ENCODE measurements at regions not wholly inside any gene's neighbourhood (a gene's known extent, or its start where the extent isn't known, plus 50 kb on each side); places are given as distances from the start of the nearest gene placed in this dataset.
"Not testable (repeated sequence)": the region's sequence is repeated elsewhere in the genome, so short reads cannot be mapped to it uniquely, and the experiment has no call there.

GRCh38 chr12:66733321-66733720, 54.4 kb upstream of the GRIP1 start:
- DNase-seq = no peak

GRCh38 chr12:66733839-66734238, 55.0 kb upstream of the GRIP1 start:
- no peak for DNase-seq

GRCh38 chr12:66735275-66735674, 56.4 kb upstream of the GRIP1 start:
- no peak for DNase-seq

DNA sequence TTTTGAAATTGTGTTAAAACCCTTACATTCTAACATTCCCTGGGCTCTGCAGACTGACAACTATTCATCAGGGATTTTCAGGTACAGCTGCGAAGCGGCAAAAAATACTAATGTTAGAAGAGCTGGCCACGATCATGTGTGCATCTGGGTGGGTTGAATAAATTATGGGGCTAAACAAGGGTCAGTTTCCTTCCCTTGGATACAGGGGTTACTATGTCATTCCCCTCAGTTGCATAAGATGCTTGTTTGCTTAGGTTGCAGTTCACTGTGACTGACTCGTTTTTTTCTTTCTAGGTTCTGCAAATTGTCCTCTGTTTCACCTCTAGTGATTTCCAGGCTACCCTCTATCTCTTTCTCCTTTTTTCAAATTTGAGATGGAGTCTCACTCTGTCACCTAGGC, 58.1 kb upstream of the GRIP1 start:
- DNase-seq = no peak

DNA sequence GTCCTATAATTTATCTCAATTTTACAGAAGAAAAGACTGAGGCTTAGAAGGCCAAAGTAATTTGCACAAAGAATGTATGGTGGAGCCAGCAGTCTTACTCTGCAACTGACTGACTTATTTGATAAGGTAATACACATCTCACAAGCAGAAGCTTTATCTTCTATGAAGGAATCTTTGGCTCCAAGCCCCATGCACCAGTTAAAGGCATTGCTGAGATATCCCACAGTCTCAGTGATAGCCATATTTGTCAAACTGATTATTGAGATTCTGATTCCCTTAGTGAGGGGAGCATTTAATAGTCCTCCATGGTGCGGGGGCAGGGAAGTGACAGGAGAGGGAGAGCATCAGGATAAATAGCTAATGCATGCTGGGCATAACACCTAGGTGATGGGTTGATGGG, 60.4 kb upstream of the GRIP1 start:
- no peak for DNase-seq

DNA sequence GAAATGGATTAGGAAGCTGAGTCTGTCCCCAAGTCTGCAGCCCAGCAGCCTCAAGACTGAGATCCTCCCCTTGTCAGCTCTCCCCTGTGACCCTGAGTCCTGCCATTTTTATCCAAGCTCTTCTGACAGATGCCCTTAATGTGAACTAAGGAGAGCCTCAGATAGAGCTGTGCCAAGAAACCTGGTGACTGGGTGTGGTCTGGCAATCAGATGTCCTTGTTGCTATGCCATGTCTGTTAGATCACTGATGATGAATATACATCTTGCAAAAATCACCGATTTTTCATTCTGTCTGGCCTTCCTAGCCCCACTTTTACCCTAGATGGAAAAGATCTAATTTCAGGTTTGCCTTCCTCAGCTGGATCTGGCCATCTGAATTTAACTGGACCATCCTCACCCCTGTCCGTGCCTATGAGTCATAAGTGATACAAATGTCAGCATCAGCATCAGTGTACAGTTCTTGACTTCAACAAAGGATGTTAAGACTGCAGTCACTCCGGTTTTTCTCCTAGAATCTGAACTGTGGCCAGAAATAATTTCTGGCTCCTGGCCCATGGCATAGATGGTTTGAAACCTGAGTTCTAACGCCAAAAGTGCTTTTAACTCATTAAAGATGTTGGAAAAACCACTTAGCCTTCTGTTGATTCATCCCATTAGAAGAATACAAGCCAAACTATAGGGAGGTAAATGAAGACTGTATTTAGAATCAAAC, 61.2 kb upstream of the GRIP1 start:
- no peak for DNase-seq

GRCh38 chr12:66740732-66741131, 61.9 kb upstream of the GRIP1 start:
- DNase-seq = no peak

- no peak for DNase-seq
These were observed 63.0 kb upstream of the GRIP1 start for GRCh38 chr12:66741919-66742318.

- DNase-seq = no peak
These were observed 63.9 kb upstream of the GRIP1 start for GRCh38 chr12:66742508-66743367.

- DNase-seq = no peak
These were observed 65.6 kb upstream of the GRIP1 start for GRCh38 chr12:66744461-66744860.

GRCh38 chr12:66744956-66745383, 66.1 kb upstream of the GRIP1 start:
- no peak for DNase-seq

- DNase-seq = no peak
These were observed 67.8 kb upstream of the GRIP1 start for GRCh38 chr12:66746489-66747201.

DNA sequence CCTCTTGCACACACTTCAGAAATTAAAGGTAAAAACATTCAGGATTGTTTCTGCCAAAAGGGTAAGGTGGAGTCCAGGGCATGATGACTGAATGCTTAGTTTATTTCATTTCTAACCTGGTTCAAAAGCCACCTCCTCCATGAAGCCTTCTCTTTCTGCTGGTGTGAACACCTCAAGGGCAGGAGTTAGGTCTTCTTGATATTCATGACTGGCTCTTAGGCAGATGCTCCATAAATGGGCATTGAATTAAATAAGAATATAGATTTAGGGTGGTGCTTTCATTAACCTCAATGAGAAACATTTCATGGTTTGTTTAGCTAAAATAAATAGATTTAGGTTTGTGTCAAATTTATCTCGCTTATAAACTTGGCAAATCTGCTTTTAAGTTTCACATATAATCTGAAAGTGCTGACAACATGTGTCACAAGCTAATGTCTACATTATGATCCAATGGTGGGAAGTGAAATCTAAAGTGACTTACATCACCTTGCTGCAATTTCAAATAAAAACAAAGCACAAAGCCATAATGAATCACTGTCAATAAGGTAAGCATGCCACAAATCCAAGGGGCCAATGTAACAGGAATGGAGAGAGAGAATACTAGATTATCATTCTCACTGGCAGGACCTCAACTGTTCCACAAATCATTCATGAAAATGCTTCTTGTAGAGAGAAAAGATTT, 72.7 kb upstream of the GRIP1 start:
- DNase-seq = no peak

- no peak for DNase-seq
These were observed 74.9 kb upstream of the GRIP1 start for GRCh38 chr12:66753810-66754209.

DNA sequence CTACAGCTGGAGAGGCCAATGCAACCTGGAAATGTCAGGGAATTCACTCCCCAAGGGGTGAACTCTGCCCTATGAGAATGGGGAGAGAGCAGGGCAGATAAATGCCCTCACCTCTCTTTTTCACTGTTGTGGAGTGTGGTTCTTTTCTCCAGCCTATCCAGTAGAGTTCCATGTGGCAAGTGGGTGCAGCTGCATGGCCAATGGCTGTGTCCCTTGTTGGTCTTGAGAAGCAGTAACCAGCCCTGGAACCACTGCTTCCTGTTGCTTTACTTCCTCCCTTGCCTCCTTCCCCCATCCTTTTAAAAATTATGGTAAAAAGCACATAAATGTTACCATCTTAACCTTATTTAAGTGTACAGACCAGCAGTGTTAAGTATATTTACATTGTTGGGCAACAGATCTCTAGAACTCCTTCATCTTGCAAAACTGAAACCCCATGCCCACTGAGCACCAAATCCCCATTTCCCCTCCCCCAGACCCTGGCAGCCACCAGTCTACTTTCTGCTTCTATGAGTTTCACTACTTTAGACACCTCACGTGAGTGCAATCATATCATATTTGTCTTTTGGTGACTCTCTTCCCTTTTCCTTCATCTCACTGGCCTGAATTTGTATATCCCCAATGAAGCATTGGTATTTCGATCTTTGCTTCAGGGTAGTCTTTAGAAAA, 77.0 kb upstream of the GRIP1 start:
- no peak for DNase-seq

DNA sequence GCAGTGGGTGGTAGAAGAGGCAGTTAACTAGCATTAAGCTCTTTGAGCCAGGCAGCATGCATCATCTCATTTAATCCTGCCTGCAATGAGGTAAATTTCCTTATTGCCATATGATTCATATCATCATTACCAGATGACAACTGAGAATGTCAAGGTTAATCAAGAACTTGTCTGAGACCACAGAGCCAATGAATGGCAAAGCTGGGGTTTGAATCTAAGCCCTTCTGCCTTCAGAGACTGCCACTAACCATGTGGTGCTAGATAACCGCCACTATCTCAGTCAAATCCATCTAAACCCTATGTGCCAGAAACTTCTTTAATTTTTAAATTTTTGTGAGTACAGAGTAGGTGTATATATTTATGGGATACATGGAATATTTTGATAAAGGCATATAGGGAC, 77.8 kb upstream of the GRIP1 start:
- DNase-seq = no peak

- not testable (repeated sequence) for DNase-seq
These were observed 81.2 kb upstream of the GRIP1 start for GRCh38 chr12:66760122-66760521.

DNA sequence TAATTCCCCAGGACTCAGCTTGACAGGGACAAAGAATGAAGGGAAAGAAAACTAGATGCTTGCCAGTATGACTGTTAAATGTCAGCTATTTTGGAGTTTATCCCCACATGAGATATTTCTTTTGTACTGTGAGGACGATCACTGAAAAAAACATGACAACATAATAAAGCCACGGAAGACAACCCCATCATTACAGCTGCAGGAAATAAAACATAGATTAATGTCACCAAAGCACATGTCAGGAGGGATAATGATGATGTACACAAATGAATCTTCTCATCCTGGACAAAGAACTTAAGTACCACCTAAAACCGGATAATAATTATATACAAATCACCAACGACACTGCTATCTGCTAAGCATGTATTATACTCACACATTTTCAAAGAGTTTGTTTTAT, 84.6 kb upstream of the GRIP1 start:
- no peak for DNase-seq

GRCh38 chr12:66765204-66765603, 86.3 kb upstream of the GRIP1 start:
- no peak for DNase-seq

DNA sequence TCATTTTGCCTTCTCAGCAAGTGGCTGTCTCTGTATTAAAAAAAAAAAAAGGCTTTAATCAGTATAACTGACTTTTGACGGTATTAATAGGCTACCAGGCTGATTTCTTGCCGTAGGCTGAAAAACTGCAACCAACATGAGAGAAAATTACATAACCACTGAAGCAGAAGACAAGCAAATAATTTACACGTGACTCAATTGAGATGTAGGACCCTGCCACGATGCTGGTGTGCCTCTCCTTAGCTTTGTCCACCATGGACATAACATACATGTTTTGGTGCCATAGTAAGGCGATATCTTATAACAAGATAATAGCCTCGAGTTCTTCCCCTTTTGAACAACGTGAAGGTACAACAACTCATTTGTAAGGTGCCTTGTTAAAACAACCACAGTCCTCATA, 88.7 kb upstream of the GRIP1 start:
- DNase-seq = no peak

GRCh38 chr12:66768293-66768692, 89.4 kb upstream of the GRIP1 start:
- DNase-seq = no peak

GRCh38 chr12:66774929-66775328, 96.1 kb upstream of the GRIP1 start:
- DNase-seq = no peak

GRCh38 chr12:66775871-66776270, 97.0 kb upstream of the GRIP1 start:
- DNase-seq = no peak
